ENCODE measurements at regions not wholly inside any gene's neighbourhood (a gene's known extent, or its start where the extent isn't known, plus 50 kb on each side); places are given as distances from the start of the nearest gene placed in this dataset.

DNA sequence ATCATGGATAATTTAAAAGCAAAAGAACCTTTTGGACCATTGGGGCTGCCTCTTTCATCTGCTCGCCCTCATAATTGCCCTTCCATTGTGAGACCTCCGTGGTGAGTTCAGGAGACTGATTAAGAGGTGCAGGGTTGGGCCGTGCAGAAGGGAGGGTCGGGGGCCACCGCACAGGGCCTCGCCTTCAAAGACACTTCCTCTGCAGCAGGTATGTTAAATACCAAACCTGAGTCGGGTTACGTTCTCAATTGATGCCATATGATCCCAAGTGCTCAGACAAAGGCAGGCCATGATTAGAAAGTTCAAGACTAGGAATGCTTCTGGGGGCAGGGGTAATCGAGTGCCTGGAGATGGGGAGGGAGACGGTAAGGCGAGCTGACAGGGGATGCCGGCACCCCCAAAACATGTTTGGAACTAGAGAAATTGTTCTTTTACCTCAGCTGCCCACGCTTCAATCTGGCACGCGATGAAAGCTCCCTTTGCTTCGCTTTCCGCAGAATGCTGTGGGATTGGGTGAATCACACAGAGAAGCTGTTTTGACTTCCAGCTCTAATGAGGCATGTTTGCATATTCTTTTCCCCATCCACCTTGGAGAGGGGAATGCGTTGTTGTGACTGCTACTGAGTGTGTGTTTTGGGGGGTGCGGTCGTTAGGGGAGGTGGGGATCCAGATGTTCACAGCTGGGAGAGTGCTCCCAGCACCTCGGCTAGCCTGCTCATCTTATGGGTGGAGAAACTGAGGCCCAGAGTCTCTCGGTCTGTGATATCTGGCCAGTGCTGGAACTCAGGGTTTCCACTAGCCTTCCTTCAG is 309.1 kb downstream of the MYCN start:
- ChIA-PET CTCF (no interaction called here), POLR2A (no interaction called here)
- no peak overlapping the region for H3K4me3 ChIP-seq (ENCODE audit: control extremely low read depth in 1 of 5, extremely low read depth in 1 of 5, insufficient read depth in 1 of 5, low read depth in 2 of 5, low read length in 4 of 5)
- H3K4me2 ChIP-seq (replicated peaks; ENCODE audit: low read depth, low read length, poor library complexity, severe bottlenecking) = no peak overlapping the region
- no peaks in the 10 kb centered on the region for H3K36me3 ChIP-seq (replicated peaks in 1 of 2; ENCODE audit: control extremely low read depth in 1 of 2, control insufficient read depth in 1 of 2, extremely low read depth in 1 of 2, insufficient read depth in 2 of 2, low read length in 1 of 2)
- no peak overlapping the region for H3K27ac ChIP-seq (ENCODE audit: low read length in 2 of 2)
- ATAC-seq (ENCODE audit: low read depth) = no peak
- no peaks in the 10 kb centered on the region for H3K4me1 ChIP-seq (ENCODE audit: control insufficient read depth in 2 of 2, insufficient read depth in 2 of 2, low read length in 2 of 2)
- no peak for DNase-seq
- no peaks in the 10 kb centered on the region for H3K79me2 ChIP-seq (ENCODE audit: control insufficient read depth, insufficient read depth, low read length)
- Mint-ChIP-seq H3K4me3 (no peak overlapping the region), H3K27ac (no peak overlapping the region), H3K9me3 (ENCODE audit: insufficient read depth) (no peaks in the 10 kb centered on the region), H3K4me1 (no peaks in the 10 kb centered on the region), H3K27me3 (peaks cover 5% of the 10 kb centered on the region)
- no peak for TF ChIP-seq EZH2 (IDR thresholded peaks at IDR 0.05; ENCODE audit: borderline replicate concordance, insufficient read depth, low read depth, low read length, poor library complexity, severe bottlenecking)
- no peak for TF ChIP-seq CTCF (IDR thresholded peaks at IDR 0.05)
- no peaks in the 10 kb centered on the region for H3K27me3 ChIP-seq (replicated peaks in 1 of 4; ENCODE audit: control extremely low read depth in 1 of 4, control insufficient read depth in 3 of 4, insufficient read depth in 4 of 4, low read length in 3 of 4)
- H3K9me3 ChIP-seq (ENCODE audit: control extremely low read depth in 1 of 3, control insufficient read depth in 2 of 3, insufficient read depth in 1 of 3, low read length in 2 of 3) = no peaks in the 10 kb centered on the region
- intact Hi-C loops (cut with micrococcal nuclease) = no loop called here
- no peaks in the 10 kb centered on the region for H4K20me1 ChIP-seq (ENCODE audit: control insufficient read depth, insufficient read depth, low read length, poor library complexity, severe bottlenecking)
- H3K9ac ChIP-seq (ENCODE audit: low read length) = no peak overlapping the region
- no peak overlapping the region for H2AFZ ChIP-seq (ENCODE audit: insufficient read depth, low read depth, low read length, poor library complexity, severe bottlenecking)
- WGBS (ENCODE audit: insufficient coverage) = 93% methylated on average over 21 of the region's 22 CpGs

GRCh38 chr2:16248571-16249105 is 308.3 kb downstream of the MYCN start:
- no peaks in the 10 kb centered on the region for H3K9me3 ChIP-seq (ENCODE audit: control extremely low read depth in 1 of 3, control insufficient read depth in 2 of 3, insufficient read depth in 1 of 3, low read length in 2 of 3)
- CTCF ChIA-PET = no interaction called here
- no peaks in the 10 kb centered on the region for H3K9me3 Mint-ChIP-seq (ENCODE audit: insufficient read depth)
- no peaks in the 10 kb centered on the region for H3K4me1 Mint-ChIP-seq
- no peak overlapping the region for H3K4me3 Mint-ChIP-seq
- POLR2A ChIA-PET = no interaction called here
- no peaks in the 10 kb centered on the region for H3K27me3 Mint-ChIP-seq
- H3K27ac ChIP-seq (ENCODE audit: low read length in 2 of 2) = no peak overlapping the region
- H3K4me1 ChIP-seq (ENCODE audit: control insufficient read depth in 2 of 2, insufficient read depth in 2 of 2, low read length in 2 of 2) = no peaks in the 10 kb centered on the region
- no peaks in the 10 kb centered on the region for H4K20me1 ChIP-seq (ENCODE audit: control insufficient read depth, insufficient read depth, low read length, poor library complexity, severe bottlenecking)
- H3K9ac ChIP-seq (ENCODE audit: low read length) = no peak overlapping the region
- no peaks in the 10 kb centered on the region for H3K79me2 ChIP-seq (ENCODE audit: control insufficient read depth, insufficient read depth, low read length)
- H3K4me2 ChIP-seq (replicated peaks; ENCODE audit: low read depth, low read length, poor library complexity, severe bottlenecking) = no peak overlapping the region
- no peak for DNase-seq
- no peaks in the 10 kb centered on the region for H3K36me3 ChIP-seq (replicated peaks in 1 of 2; ENCODE audit: control extremely low read depth in 1 of 2, control insufficient read depth in 1 of 2, extremely low read depth in 1 of 2, insufficient read depth in 2 of 2, low read length in 1 of 2)
- H3K27ac Mint-ChIP-seq = no peak overlapping the region
- ATAC-seq (ENCODE audit: low read depth) = no peak
- 100% methylated on average over 2 of the region's 5 CpGs for WGBS (ENCODE audit: insufficient coverage)
- TF ChIP-seq EZH2 (IDR thresholded peaks at IDR 0.05; ENCODE audit: borderline replicate concordance, insufficient read depth, low read depth, low read length, poor library complexity, severe bottlenecking) (no peak), CTCF (IDR thresholded peaks at IDR 0.05) (no peak)
- H3K4me3 ChIP-seq (ENCODE audit: control extremely low read depth in 1 of 5, extremely low read depth in 1 of 5, insufficient read depth in 1 of 5, low read depth in 2 of 5, low read length in 4 of 5) = no peak overlapping the region
- H2AFZ ChIP-seq (ENCODE audit: insufficient read depth, low read depth, low read length, poor library complexity, severe bottlenecking) = no peak overlapping the region
- no peaks in the 10 kb centered on the region for H3K27me3 ChIP-seq (replicated peaks in 1 of 4; ENCODE audit: control extremely low read depth in 1 of 4, control insufficient read depth in 3 of 4, insufficient read depth in 4 of 4, low read length in 3 of 4)
- intact Hi-C loops (cut with micrococcal nuclease) = no loop called here

Data from B cell (primary cell).